Choroid plexus epithelial cell (primary cell): ENCODE measurements at regions not wholly inside any gene's neighbourhood (a gene's known extent, or its start where the extent isn't known, plus 50 kb on each side); places are given as distances from the start of the nearest gene placed in this dataset.

Source experiments
- DNase-seq: peaks from one replicate; pipeline ENCODE4 v3.0.0-alpha.2; 2010; ENCODE audit warnings: low read depth
- H3K4me3 ChIP-seq: 2 replicates; pipeline ENCODE4 v1.5.1; 2011; ENCODE audit warnings: low read depth, mild to moderate bottlenecking, control low read depth, low read length, moderate library complexity
- TF ChIP-seq, protein P1 (sequence below): conservative IDR thresholded peaks from 2 replicates; pipeline ENCODE4 v1.5.1; 2011; ENCODE audit warnings: low read depth, mild to moderate bottlenecking, control low read depth, inconsistent platforms, low read length, moderate library complexity

DNA sequence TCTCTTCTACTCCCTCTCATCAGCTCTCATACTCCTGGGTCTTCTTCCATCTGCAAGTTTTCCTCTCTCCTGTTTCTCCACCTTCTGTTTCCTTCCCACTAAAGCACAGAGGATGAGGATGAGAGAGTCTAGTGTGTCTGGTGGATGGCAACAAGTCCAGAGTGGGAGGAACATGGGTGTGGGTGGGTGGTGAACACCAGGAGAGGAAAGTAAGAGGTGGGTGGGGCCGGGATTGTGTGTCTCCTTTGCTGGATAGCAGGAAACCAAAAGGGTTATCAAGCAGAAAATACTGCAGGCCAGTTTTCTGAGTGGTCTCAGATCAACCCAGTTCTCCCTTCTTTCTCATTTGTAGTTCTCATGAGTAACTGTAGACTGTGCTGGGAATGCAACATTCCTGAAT lies 52.9 kb upstream of the EPHB1 start:
- H3K4me3 ChIP-seq, result no peak overlapping the region
- TF ChIP-seq, protein P1, sequence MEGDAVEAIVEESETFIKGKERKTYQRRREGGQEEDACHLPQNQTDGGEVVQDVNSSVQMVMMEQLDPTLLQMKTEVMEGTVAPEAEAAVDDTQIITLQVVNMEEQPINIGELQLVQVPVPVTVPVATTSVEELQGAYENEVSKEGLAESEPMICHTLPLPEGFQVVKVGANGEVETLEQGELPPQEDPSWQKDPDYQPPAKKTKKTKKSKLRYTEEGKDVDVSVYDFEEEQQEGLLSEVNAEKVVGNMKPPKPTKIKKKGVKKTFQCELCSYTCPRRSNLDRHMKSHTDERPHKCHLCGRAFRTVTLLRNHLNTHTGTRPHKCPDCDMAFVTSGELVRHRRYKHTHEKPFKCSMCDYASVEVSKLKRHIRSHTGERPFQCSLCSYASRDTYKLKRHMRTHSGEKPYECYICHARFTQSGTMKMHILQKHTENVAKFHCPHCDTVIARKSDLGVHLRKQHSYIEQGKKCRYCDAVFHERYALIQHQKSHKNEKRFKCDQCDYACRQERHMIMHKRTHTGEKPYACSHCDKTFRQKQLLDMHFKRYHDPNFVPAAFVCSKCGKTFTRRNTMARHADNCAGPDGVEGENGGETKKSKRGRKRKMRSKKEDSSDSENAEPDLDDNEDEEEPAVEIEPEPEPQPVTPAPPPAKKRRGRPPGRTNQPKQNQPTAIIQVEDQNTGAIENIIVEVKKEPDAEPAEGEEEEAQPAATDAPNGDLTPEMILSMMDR, result no peak
- DNase-seq, result no peak

GRCh38 chr3:134743006-134743405 lies 52.1 kb upstream of the EPHB1 start:
- TF ChIP-seq, protein P1, result no peak
- H3K4me3 ChIP-seq, result no peak overlapping the region
- no peak for DNase-seq
